Uterus (tissue), 3 donors: ENCODE measurements at regions not wholly inside any gene's neighbourhood (a gene's known extent, or its start where the extent isn't known, plus 50 kb on each side); places are given as distances from the start of the nearest gene placed in this dataset.

Experiments
- DNase-seq, 2 donors: peaks; one replicate each; pipeline ENCODE4 v3.0.0-alpha.2; 2019 to 2020
- H3K27ac ChIP-seq, 2 donors: fragments of 200-600 bp; sonication (generic); 1 replicate in 1 of 2; 2 replicates in 1 of 2; pipeline ENCODE4 v1.5.1; 2016 to 2018
- H3K27me3 ChIP-seq, 2 donors: fragments of 200-600 bp; sonication (generic); one replicate each; pipeline ENCODE4 v1.5.1; 2018 to 2019; ENCODE audit warnings: control low read depth in 1 of 2
- H3K36me3 ChIP-seq, 2 donors: fragments of 200-600 bp; sonication (generic); one replicate each; pipeline ENCODE4 v1.5.1; 2019; ENCODE audit warnings: control low read depth in 1 of 2
- H3K4me1 ChIP-seq, 2 donors: fragments of 200-600 bp; sonication (generic); one replicate each; pipeline ENCODE4 v1.5.1; 2018 to 2019; ENCODE audit warnings: control low read depth in 1 of 2
- H3K4me3 ChIP-seq, 2 donors: fragments of 200-600 bp; sonication (generic); 1 replicate in 1 of 2; 2 replicates in 1 of 2; pipeline ENCODE4 v1.5.1; 2018 to 2019; ENCODE audit warnings: mild to moderate bottlenecking in 1 of 2
- H3K9me3 ChIP-seq, 2 donors: fragments of 200-600 bp; sonication (generic); one replicate each; pipeline ENCODE4 v1.5.1; 2019; ENCODE audit warnings: control low read depth in 1 of 2
- CTCF ChIP-seq, 4 experiments: fragments of 200-600 bp in 2 of 4; fragments of 450-650 bp in 2 of 4; sonication (generic) in 2 of 4; IDR thresholded peaks; one replicate each; pipeline ENCODE4 v1.5.1; 2016 to 2019; ENCODE audit warnings: antibody characterized with exemption in 4 of 4, mild to moderate bottlenecking in 2 of 4, moderate library complexity in 1 of 4
- POLR2A ChIP-seq, 2 donors: fragments of 450-650 bp; IDR thresholded peaks; one replicate each; pipeline ENCODE4 v1.6.1; 2016; ENCODE audit warnings: antibody characterized with exemption in 2 of 2, mild to moderate bottlenecking in 1 of 2, moderate library complexity in 1 of 2
- intact Hi-C: fragments of 100-400 bp; cut with DNase I; formaldehyde crosslinking; loops from one replicate; pipeline ENCODE4 v1.15.1; 2023; ENCODE audit warnings: low total_unique reads
- donor health status: DM: yes; HTN: yes; CAD: no.

- no peak for DNase-seq
- intact Hi-C loops, result no loop called here
- TF ChIP-seq POLR2A (IDR thresholded peaks at IDR 0.05) (no peak), CTCF (IDR thresholded peaks at IDR 0.05) (no peak)
Measured at GRCh38 chr2:81529944-81530343, 1225.4 kb upstream of the LRRTM1 start.

GRCh38 chr2:81528852-81529480 lies 1224.4 kb upstream of the LRRTM1 start:
- H3K4me1 ChIP-seq, result no peaks in the 10 kb centered on the region
- intact Hi-C loops, result no loop called here
- H3K27ac ChIP-seq, result no peak overlapping the region
- TF ChIP-seq POLR2A (IDR thresholded peaks at IDR 0.05) (no peak), CTCF (IDR thresholded peaks at IDR 0.05) (no peak)
- no peaks in the 10 kb centered on the region for H3K9me3 ChIP-seq
- H3K4me3 ChIP-seq, result no peak overlapping the region
- no peaks in the 10 kb centered on the region for H3K36me3 ChIP-seq
- H3K27me3 ChIP-seq, result no peaks in the 10 kb centered on the region
- no peak for DNase-seq

More at GRCh38 chr2:81529944-81530343, 1225.4 kb upstream of the LRRTM1 start:
- Histone ChIP-seq H3K4me1 (no peaks in the 10 kb centered on the region), H3K4me3 (no peak overlapping the region), H3K27me3 (no peaks in the 10 kb centered on the region), H3K36me3 (no peaks in the 10 kb centered on the region), H3K9me3 (no peaks in the 10 kb centered on the region), H3K27ac (no peak overlapping the region)

- intact Hi-C loops, result no loop called here
- H3K9me3 ChIP-seq, result no peaks in the 10 kb centered on the region
- H3K27me3 ChIP-seq, result no peaks in the 10 kb centered on the region
- DNase-seq, result no peak
- no peak overlapping the region for H3K4me3 ChIP-seq
- no peaks in the 10 kb centered on the region for H3K36me3 ChIP-seq
- H3K4me1 ChIP-seq, result no peaks in the 10 kb centered on the region
- TF ChIP-seq POLR2A (IDR thresholded peaks at IDR 0.05) (no peak), CTCF (IDR thresholded peaks at IDR 0.05) (no peak)
- no peak overlapping the region for H3K27ac ChIP-seq
Measured at GRCh38 chr2:81523344-81523743, 1218.8 kb upstream of the LRRTM1 start.

- intact Hi-C loops, result no loop called here
- Histone ChIP-seq H3K4me3 (no peak overlapping the region), H3K27me3 (no peaks in the 10 kb centered on the region), H3K4me1 (no peaks in the 10 kb centered on the region), H3K9me3 (no peaks in the 10 kb centered on the region), H3K36me3 (no peaks in the 10 kb centered on the region), H3K27ac (no peak overlapping the region)
- TF ChIP-seq POLR2A (IDR thresholded peaks at IDR 0.05) (no peak), CTCF (IDR thresholded peaks at IDR 0.05) (no peak)
- DNase-seq, result no peak
Measured at GRCh38 chr2:81513328-81513727, 1208.8 kb upstream of the LRRTM1 start.

- H3K9me3 ChIP-seq, result no peaks in the 10 kb centered on the region
- H3K27ac ChIP-seq, result no peak overlapping the region
- no peaks in the 10 kb centered on the region for H3K36me3 ChIP-seq
- H3K4me3 ChIP-seq, result no peak overlapping the region
- TF ChIP-seq POLR2A (IDR thresholded peaks at IDR 0.05), result no peak
- TF ChIP-seq CTCF (IDR thresholded peaks at IDR 0.05), result no peak
- H3K27me3 ChIP-seq, result no peaks in the 10 kb centered on the region
- no peaks in the 10 kb centered on the region for H3K4me1 ChIP-seq
- intact Hi-C loops, result no loop called here
- DNase-seq, result no peak
Measured at GRCh38 chr2:81505586-81505985, 1201.0 kb upstream of the LRRTM1 start.
